ENCODE measurements at regions not wholly inside any gene's neighbourhood (a gene's known extent, or its start where the extent isn't known, plus 50 kb on each side); places are given as distances from the start of the nearest gene placed in this dataset.

GRCh38 chr9:7912037-7912535 is 112.5 kb upstream of the DMAC1 start:
- no peak for TF ChIP-seq CTCF (conservative IDR thresholded peaks at IDR 0.05 in 1 of 2, IDR thresholded peaks at IDR 0.05 in 1 of 2; ENCODE audit: low read depth in 1 of 2, low read length in 2 of 2)
- TF ChIP-seq EZH2 (IDR thresholded peaks at IDR 0.05; ENCODE audit: low read length, missing control alignments), result no peak
